Duodenal mucosa (tissue), 2 donors: ENCODE measurements at regions not wholly inside any gene's neighbourhood (a gene's known extent, or its start where the extent isn't known, plus 50 kb on each side); places are given as distances from the start of the nearest gene placed in this dataset.

Experiments
- H3K27ac ChIP-seq: one replicate; pipeline ENCODE4 v1.7.0; 2013; ENCODE audit warnings: low read depth, low read length
- H3K27me3 ChIP-seq, 2 donors: one replicate each; pipeline ENCODE4 v1.7.0; 2013; ENCODE audit warnings: low read length in 2 of 2, control low read depth in 1 of 2; ENCODE audit not compliant: insufficient read depth in 2 of 2, control insufficient read depth in 1 of 2
- H3K36me3 ChIP-seq, 2 donors: one replicate each; pipeline ENCODE4 v1.7.0; 2013; ENCODE audit warnings: low read length in 2 of 2, control low read depth in 1 of 2; ENCODE audit not compliant: insufficient read depth in 2 of 2, control insufficient read depth in 1 of 2
- H3K4me1 ChIP-seq, 2 donors: one replicate each; pipeline ENCODE4 v1.7.0; 2013; ENCODE audit warnings: low read length in 2 of 2, control low read depth in 1 of 2; ENCODE audit not compliant: insufficient read depth in 2 of 2, control insufficient read depth in 1 of 2
- H3K4me3 ChIP-seq, 2 donors: one replicate each; pipeline ENCODE4 v1.7.0; 2013; ENCODE audit warnings: low read length in 2 of 2, low read depth in 1 of 2
- H3K9ac ChIP-seq, 2 donors: one replicate each; pipeline ENCODE4 v1.7.0; 2013; ENCODE audit warnings: low read length in 2 of 2, low read depth in 1 of 2
- H3K9me3 ChIP-seq, 2 donors: one replicate each; pipeline ENCODE4 v1.7.0; 2013; ENCODE audit warnings: low read length in 2 of 2, control low read depth in 1 of 2; ENCODE audit not compliant: control insufficient read depth in 1 of 2

GRCh38 chr5:91850031-91850430 is 466.9 kb upstream of the ARRDC3 start:
- Histone ChIP-seq H3K4me3 (no peak overlapping the region), H3K9me3 (no peaks in the 10 kb centered on the region), H3K4me1 (no peaks in the 10 kb centered on the region), H3K36me3 (no peaks in the 10 kb centered on the region), H3K27ac (no peak overlapping the region), H3K27me3 (no peaks in the 10 kb centered on the region), H3K9ac (no peak overlapping the region)

GRCh38 chr5:91849069-91849468 is 466.0 kb upstream of the ARRDC3 start:
- Histone ChIP-seq H3K4me3 (no peak overlapping the region), H3K9me3 (no peaks in the 10 kb centered on the region), H3K27me3 (no peaks in the 10 kb centered on the region), H3K36me3 (no peaks in the 10 kb centered on the region), H3K4me1 (no peaks in the 10 kb centered on the region), H3K27ac (no peak overlapping the region), H3K9ac (no peak overlapping the region)

GRCh38 chr5:91848453-91848852 is 465.3 kb upstream of the ARRDC3 start:
- Histone ChIP-seq H3K27me3 (no peaks in the 10 kb centered on the region), H3K36me3 (no peaks in the 10 kb centered on the region), H3K27ac (no peak overlapping the region), H3K4me3 (no peak overlapping the region), H3K9ac (no peak overlapping the region), H3K9me3 (no peaks in the 10 kb centered on the region), H3K4me1 (no peaks in the 10 kb centered on the region)

GRCh38 chr5:91841423-91841822 is 458.3 kb upstream of the ARRDC3 start:
- Histone ChIP-seq H3K4me3 (no peak overlapping the region), H3K36me3 (no peaks in the 10 kb centered on the region), H3K27ac (no peak overlapping the region), H3K9ac (no peak overlapping the region), H3K4me1 (no peaks in the 10 kb centered on the region), H3K27me3 (no peaks in the 10 kb centered on the region), H3K9me3 (no peaks in the 10 kb centered on the region)

GRCh38 chr5:91840412-91840811 is 457.3 kb upstream of the ARRDC3 start:
- Histone ChIP-seq H3K36me3 (no peaks in the 10 kb centered on the region), H3K4me3 (no peak overlapping the region), H3K4me1 (no peaks in the 10 kb centered on the region), H3K9me3 (no peaks in the 10 kb centered on the region), H3K27ac (no peak overlapping the region), H3K27me3 (no peaks in the 10 kb centered on the region), H3K9ac (no peak overlapping the region)

GRCh38 chr5:91839721-91840120 is 456.6 kb upstream of the ARRDC3 start:
- no peaks in the 10 kb centered on the region for H3K27me3 ChIP-seq
- H3K27ac ChIP-seq: no peak overlapping the region
- no peaks in the 10 kb centered on the region for H3K4me1 ChIP-seq
- no peak overlapping the region for H3K4me3 ChIP-seq
- no peaks in the 10 kb centered on the region for H3K9me3 ChIP-seq
- H3K36me3 ChIP-seq: no peaks in the 10 kb centered on the region
- H3K9ac ChIP-seq: no peak overlapping the region

GRCh38 chr5:91839233-91839632 is 456.1 kb upstream of the ARRDC3 start:
- H3K27me3 ChIP-seq: no peaks in the 10 kb centered on the region
- no peaks in the 10 kb centered on the region for H3K9me3 ChIP-seq
- no peaks in the 10 kb centered on the region for H3K36me3 ChIP-seq
- H3K27ac ChIP-seq: no peak overlapping the region
- no peak overlapping the region for H3K4me3 ChIP-seq
- no peaks in the 10 kb centered on the region for H3K4me1 ChIP-seq
- H3K9ac ChIP-seq: no peak overlapping the region

- Histone ChIP-seq H3K27me3 (no peaks in the 10 kb centered on the region), H3K4me3 (no peak overlapping the region), H3K27ac (no peak overlapping the region), H3K9ac (no peak overlapping the region), H3K36me3 (no peaks in the 10 kb centered on the region), H3K9me3 (no peaks in the 10 kb centered on the region), H3K4me1 (no peaks in the 10 kb centered on the region)
Measured at GRCh38 chr5:91830361-91830953, 447.3 kb upstream of the ARRDC3 start.

GRCh38 chr5:91825618-91826017 is 442.5 kb upstream of the ARRDC3 start:
- Histone ChIP-seq H3K36me3 (no peaks in the 10 kb centered on the region), H3K9me3 (peaks cover 0 to 4% of the 10 kb centered on the region in 2 donors), H3K4me1 (no peaks in the 10 kb centered on the region), H3K27ac (no peak overlapping the region), H3K4me3 (no peak overlapping the region), H3K27me3 (no peaks in the 10 kb centered on the region), H3K9ac (no peak overlapping the region)

GRCh38 chr5:91824406-91824805 is 441.3 kb upstream of the ARRDC3 start:
- H3K4me1 ChIP-seq: no peaks in the 10 kb centered on the region
- H3K9me3 ChIP-seq: peaks cover 0 to 4% of the 10 kb centered on the region in 2 donors
- H3K4me3 ChIP-seq: no peak overlapping the region
- H3K9ac ChIP-seq: no peak overlapping the region
- no peaks in the 10 kb centered on the region for H3K36me3 ChIP-seq
- no peaks in the 10 kb centered on the region for H3K27me3 ChIP-seq
- H3K27ac ChIP-seq: no peak overlapping the region

GRCh38 chr5:91820874-91821273 is 437.8 kb upstream of the ARRDC3 start:
- H3K27ac ChIP-seq: no peak overlapping the region
- H3K27me3 ChIP-seq: no peaks in the 10 kb centered on the region
- H3K4me3 ChIP-seq: no peak overlapping the region
- H3K4me1 ChIP-seq: no peaks in the 10 kb centered on the region
- no peak overlapping the region for H3K9ac ChIP-seq
- peaks cover 0 to 4% of the 10 kb centered on the region in 2 donors for H3K9me3 ChIP-seq
- H3K36me3 ChIP-seq: no peaks in the 10 kb centered on the region
